AG09309 (cell line): ENCODE measurements at regions not wholly inside any gene's neighbourhood (a gene's known extent, or its start where the extent isn't known, plus 50 kb on each side); places are given as distances from the start of the nearest gene placed in this dataset.

Experiments
- DNase-seq: peaks from one replicate; pipeline ENCODE4 v3.0.0-alpha.2; 2010; ENCODE audit warnings: low read depth
- H3K4me3 ChIP-seq: 2 replicates; pipeline ENCODE4 v1.5.1; 2011; ENCODE audit warnings: mild to moderate bottlenecking, low read depth, low read length, moderate library complexity; ENCODE audit not compliant: control insufficient read depth
- CTCF ChIP-seq: IDR thresholded peaks from 2 replicates; pipeline ENCODE4 v1.5.1; 2011; ENCODE audit warnings: mild to moderate bottlenecking, low read depth, low read length, inconsistent platforms; ENCODE audit not compliant: insufficient read depth, control insufficient read depth; ENCODE audit errors: missing control alignments

GRCh38 chr1:18039102-18039501, 68.5 kb upstream of the IGSF21 start:
- no peak overlapping the region for H3K4me3 ChIP-seq
- no peak for DNase-seq
- no peak for TF ChIP-seq CTCF

DNA sequence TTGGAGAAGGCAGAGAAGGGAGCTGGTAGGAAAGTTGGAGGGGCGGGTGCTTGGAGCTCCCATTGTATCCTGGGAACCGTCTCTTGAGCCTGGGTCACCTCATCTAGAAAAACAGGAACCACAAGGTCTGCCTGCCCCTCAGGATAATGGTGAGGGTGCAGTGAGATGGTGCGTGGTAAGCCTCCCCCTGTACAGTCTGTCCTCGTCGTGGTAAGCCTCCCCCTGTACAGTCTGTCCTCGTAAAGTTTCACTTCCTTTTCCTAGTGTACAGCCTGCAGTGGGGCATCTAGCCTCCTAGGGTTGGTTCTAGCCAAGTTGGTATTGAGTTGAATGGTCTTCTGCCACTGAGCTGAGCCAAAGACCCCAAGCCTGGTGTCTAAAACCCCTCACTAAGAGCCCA, 66.5 kb upstream of the IGSF21 start:
- DNase-seq, result no peak
- H3K4me3 ChIP-seq, result no peak overlapping the region
- TF ChIP-seq CTCF, result no peak

DNA sequence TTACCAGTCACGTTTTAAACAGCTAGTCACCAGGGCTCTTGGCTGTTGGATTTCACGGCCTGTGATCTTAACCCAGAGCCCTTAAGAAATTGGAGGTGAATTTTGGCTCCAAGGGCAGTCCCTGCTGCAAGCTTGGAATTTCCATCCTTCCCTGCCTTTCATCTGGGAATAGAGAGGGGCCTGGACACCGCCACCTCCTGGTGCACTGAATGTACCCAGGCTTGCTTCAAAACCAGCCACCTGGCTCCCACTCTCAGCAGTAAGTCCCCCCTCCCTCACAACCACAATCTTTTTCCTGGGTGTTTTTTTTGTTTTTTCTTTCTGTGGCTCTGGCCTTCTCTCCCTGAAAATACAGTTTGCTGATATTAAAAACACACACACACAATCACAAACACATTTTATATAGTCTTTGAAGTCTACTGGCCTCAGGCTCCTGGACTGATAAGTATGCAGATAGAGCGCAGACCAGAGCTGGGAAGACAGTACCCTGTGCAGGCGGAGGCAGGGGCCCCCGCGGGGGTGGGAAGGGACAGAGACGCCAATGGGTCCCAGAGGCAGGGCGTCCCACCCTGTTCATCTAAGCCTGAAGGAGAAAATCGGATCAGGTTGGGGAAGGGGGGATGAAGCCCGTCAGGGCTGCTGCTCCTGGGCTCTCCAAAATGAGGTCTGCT, 65.8 kb upstream of the IGSF21 start:
- TF ChIP-seq CTCF, result no peak

GRCh38 chr1:18043871-18044270, 63.7 kb upstream of the IGSF21 start:
- TF ChIP-seq CTCF, result no peak
- DNase-seq, result no peak
- no peak overlapping the region for H3K4me3 ChIP-seq

More for the DNA sequence above, 65.8 kb upstream of the IGSF21 start:
- no peak for DNase-seq
- no peak overlapping the region for H3K4me3 ChIP-seq

DNA sequence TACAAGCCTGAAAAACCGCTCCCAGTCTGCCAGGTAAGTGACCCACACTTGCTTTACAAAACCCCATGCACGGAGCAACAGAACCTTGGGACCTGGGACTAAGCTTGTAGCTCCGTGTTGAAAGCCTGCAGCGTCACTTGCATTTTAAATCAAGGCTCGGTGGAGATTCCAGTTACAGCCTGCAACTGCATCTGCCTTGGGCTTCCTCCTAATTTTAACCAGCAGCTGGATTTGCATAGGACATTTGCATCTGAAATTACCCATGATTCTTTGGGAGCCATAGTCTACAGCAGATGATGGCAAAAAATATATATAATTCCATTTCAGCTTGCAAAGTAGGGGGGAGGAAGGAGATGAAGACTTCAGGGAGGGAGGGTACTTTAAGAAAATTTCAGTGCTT, 62.4 kb upstream of the IGSF21 start:
- DNase-seq, result no peak
- TF ChIP-seq CTCF, result no peak
- no peak overlapping the region for H3K4me3 ChIP-seq

- TF ChIP-seq CTCF, result no peak
- no peak overlapping the region for H3K4me3 ChIP-seq
- no peak for DNase-seq
These were observed 62.0 kb upstream of the IGSF21 start for GRCh38 chr1:18045621-18046020.
